WTC11 (cell line): ENCODE measurements at regions not wholly inside any gene's neighbourhood (a gene's known extent, or its start where the extent isn't known, plus 50 kb on each side); places are given as distances from the start of the nearest gene placed in this dataset.

ENCODE experiments used
- CREB1 ChIP-seq: sonication (generic); formaldehyde crosslinking; IDR thresholded peaks from 2 replicates; pipeline ENCODE4 v1.8.0; 2023; ENCODE audit warnings: mild to moderate bottlenecking, missing genetic modification reagents
- ETV6 ChIP-seq: sonication (generic); formaldehyde crosslinking; IDR thresholded peaks from 2 replicates; pipeline ENCODE4 v1.8.1; 2022; ENCODE audit warnings: mild to moderate bottlenecking, missing genetic modification reagents
- FOXJ3 ChIP-seq: sonication (generic); formaldehyde crosslinking; IDR thresholded peaks from 2 replicates; pipeline ENCODE4 v1.9.0; 2021; ENCODE audit warnings: missing genetic modification reagents, mild to moderate bottlenecking, borderline replicate concordance
- NR3C1 ChIP-seq: sonication (generic); formaldehyde crosslinking; conservative IDR thresholded peaks from 2 replicates; pipeline ENCODE4 v1.8.1; 2023; ENCODE audit warnings: low read depth, mild to moderate bottlenecking, missing genetic modification reagents
- RELA ChIP-seq: sonication (generic); formaldehyde crosslinking; IDR thresholded peaks from 2 replicates; pipeline ENCODE4 v1.8.1; 2022; ENCODE audit warnings: missing genetic modification reagents, mild to moderate bottlenecking, borderline replicate concordance
- SMAD3 ChIP-seq: sonication (generic); formaldehyde crosslinking; IDR thresholded peaks from 2 replicates; pipeline ENCODE4 v1.8.0; 2022; ENCODE audit warnings: missing genetic modification reagents, mild to moderate bottlenecking, borderline replicate concordance
- SP1 ChIP-seq: sonication (generic); formaldehyde crosslinking; conservative IDR thresholded peaks from 2 replicates; pipeline ENCODE4 v1.8.1; 2022; ENCODE audit warnings: missing genetic modification reagents
- ZNF232 ChIP-seq: sonication (generic); formaldehyde crosslinking; IDR thresholded peaks from 2 replicates; pipeline ENCODE4 v1.8.0; 2022; ENCODE audit warnings: mild to moderate bottlenecking, missing genetic modification reagents
- TF ChIP-seq, protein P1 (sequence below): sonication (generic); formaldehyde crosslinking; IDR thresholded peaks from 2 replicates; pipeline ENCODE4 v1.8.0; 2023; ENCODE audit warnings: missing genetic modification reagents
- TF ChIP-seq, protein P2 (sequence below): sonication (generic); formaldehyde crosslinking; IDR thresholded peaks from 2 replicates; pipeline ENCODE4 v1.8.0; 2022; ENCODE audit warnings: mild to moderate bottlenecking, missing genetic modification reagents
- TF ChIP-seq, protein P3 (sequence below): fragments of 200-600 bp; IDR thresholded peaks from 2 replicates; pipeline ENCODE4 v1.8.0; 2022; ENCODE audit warnings: antibody characterized with exemption
- TF ChIP-seq, protein P4 (sequence below): fragments of 250-450 bp; sonication (Bioruptor Pico); IDR thresholded peaks from 2 replicates; pipeline ENCODE4 v2.1.2; 2022; ENCODE audit warnings: mild to moderate bottlenecking, moderate library complexity
- TF ChIP-seq, protein P5 (sequence below): sonication (generic); formaldehyde crosslinking; IDR thresholded peaks from 2 replicates; pipeline ENCODE4 v1.8.0; 2023; ENCODE audit warnings: mild to moderate bottlenecking, missing genetic modification reagents
- TF ChIP-seq, protein P6 (sequence below): sonication (generic); formaldehyde crosslinking; IDR thresholded peaks from 2 replicates; pipeline ENCODE4 v1.8.1; 2022; ENCODE audit warnings: low read depth, missing genetic modification reagents, borderline replicate concordance

DNA sequence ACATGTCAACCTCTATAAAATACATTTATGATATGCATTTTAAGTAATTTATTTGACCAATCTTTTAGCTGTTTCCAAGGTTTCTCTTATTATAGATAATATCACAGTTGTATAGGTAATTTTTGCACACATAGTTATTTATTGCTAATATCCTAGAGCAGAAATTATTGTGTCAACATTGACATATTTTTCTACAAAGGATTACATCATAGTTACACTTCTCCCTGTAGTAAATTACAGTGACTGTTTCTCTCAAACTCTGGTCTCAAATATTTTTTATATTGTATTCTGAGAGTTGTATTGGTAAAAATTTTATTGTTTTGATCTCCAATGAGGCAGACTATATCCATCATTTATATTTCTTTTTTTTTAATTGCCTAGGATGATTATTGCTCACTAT lies 714.4 kb upstream of the CDH6 start:
- TF ChIP-seq NR3C1 (CRISPR knock-in tag): no peak
- TF ChIP-seq, protein P1, sequence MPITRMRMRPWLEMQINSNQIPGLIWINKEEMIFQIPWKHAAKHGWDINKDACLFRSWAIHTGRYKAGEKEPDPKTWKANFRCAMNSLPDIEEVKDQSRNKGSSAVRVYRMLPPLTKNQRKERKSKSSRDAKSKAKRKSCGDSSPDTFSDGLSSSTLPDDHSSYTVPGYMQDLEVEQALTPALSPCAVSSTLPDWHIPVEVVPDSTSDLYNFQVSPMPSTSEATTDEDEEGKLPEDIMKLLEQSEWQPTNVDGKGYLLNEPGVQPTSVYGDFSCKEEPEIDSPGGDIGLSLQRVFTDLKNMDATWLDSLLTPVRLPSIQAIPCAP (CRISPR knock-in tag): no peak
- TF ChIP-seq, protein P2, sequence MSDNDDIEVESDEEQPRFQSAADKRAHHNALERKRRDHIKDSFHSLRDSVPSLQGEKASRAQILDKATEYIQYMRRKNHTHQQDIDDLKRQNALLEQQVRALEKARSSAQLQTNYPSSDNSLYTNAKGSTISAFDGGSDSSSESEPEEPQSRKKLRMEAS (CRISPR knock-in tag): no peak
- no peak for TF ChIP-seq ZNF232 (CRISPR knock-in tag)
- TF ChIP-seq RELA (CRISPR knock-in tag): no peak
- TF ChIP-seq, protein P3, sequence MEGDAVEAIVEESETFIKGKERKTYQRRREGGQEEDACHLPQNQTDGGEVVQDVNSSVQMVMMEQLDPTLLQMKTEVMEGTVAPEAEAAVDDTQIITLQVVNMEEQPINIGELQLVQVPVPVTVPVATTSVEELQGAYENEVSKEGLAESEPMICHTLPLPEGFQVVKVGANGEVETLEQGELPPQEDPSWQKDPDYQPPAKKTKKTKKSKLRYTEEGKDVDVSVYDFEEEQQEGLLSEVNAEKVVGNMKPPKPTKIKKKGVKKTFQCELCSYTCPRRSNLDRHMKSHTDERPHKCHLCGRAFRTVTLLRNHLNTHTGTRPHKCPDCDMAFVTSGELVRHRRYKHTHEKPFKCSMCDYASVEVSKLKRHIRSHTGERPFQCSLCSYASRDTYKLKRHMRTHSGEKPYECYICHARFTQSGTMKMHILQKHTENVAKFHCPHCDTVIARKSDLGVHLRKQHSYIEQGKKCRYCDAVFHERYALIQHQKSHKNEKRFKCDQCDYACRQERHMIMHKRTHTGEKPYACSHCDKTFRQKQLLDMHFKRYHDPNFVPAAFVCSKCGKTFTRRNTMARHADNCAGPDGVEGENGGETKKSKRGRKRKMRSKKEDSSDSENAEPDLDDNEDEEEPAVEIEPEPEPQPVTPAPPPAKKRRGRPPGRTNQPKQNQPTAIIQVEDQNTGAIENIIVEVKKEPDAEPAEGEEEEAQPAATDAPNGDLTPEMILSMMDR: no peak
- TF ChIP-seq, protein P4, sequence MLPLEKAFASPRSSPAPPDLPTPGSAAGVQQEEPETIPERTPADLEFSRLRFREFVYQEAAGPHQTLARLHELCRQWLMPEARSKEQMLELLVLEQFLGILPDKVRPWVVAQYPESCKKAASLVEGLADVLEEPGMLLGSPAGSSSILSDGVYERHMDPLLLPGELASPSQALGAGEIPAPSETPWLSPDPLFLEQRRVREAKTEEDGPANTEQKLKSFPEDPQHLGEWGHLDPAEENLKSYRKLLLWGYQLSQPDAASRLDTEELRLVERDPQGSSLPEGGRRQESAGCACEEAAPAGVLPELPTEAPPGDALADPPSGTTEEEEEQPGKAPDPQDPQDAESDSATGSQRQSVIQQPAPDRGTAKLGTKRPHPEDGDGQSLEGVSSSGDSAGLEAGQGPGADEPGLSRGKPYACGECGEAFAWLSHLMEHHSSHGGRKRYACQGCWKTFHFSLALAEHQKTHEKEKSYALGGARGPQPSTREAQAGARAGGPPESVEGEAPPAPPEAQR: no peak
- no peak for TF ChIP-seq SP1 (CRISPR knock-in tag)
- TF ChIP-seq, protein P5, sequence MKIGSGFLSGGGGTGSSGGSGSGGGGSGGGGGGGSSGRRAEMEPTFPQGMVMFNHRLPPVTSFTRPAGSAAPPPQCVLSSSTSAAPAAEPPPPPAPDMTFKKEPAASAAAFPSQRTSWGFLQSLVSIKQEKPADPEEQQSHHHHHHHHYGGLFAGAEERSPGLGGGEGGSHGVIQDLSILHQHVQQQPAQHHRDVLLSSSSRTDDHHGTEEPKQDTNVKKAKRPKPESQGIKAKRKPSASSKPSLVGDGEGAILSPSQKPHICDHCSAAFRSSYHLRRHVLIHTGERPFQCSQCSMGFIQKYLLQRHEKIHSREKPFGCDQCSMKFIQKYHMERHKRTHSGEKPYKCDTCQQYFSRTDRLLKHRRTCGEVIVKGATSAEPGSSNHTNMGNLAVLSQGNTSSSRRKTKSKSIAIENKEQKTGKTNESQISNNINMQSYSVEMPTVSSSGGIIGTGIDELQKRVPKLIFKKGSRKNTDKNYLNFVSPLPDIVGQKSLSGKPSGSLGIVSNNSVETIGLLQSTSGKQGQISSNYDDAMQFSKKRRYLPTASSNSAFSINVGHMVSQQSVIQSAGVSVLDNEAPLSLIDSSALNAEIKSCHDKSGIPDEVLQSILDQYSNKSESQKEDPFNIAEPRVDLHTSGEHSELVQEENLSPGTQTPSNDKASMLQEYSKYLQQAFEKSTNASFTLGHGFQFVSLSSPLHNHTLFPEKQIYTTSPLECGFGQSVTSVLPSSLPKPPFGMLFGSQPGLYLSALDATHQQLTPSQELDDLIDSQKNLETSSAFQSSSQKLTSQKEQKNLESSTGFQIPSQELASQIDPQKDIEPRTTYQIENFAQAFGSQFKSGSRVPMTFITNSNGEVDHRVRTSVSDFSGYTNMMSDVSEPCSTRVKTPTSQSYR (CRISPR knock-in tag): no peak
- no peak for TF ChIP-seq CREB1 (CRISPR knock-in tag)
- no peak for TF ChIP-seq FOXJ3 (CRISPR knock-in tag)
- TF ChIP-seq, protein P6, sequence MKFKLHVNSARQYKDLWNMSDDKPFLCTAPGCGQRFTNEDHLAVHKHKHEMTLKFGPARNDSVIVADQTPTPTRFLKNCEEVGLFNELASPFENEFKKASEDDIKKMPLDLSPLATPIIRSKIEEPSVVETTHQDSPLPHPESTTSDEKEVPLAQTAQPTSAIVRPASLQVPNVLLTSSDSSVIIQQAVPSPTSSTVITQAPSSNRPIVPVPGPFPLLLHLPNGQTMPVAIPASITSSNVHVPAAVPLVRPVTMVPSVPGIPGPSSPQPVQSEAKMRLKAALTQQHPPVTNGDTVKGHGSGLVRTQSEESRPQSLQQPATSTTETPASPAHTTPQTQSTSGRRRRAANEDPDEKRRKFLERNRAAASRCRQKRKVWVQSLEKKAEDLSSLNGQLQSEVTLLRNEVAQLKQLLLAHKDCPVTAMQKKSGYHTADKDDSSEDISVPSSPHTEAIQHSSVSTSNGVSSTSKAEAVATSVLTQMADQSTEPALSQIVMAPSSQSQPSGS (CRISPR knock-in tag): no peak
- TF ChIP-seq SMAD3 (CRISPR knock-in tag): no peak
- TF ChIP-seq ETV6 (CRISPR knock-in tag): no peak
